Mucosa of stomach (tissue), 1 donor: ENCODE measurements at regions not wholly inside any gene's neighbourhood (a gene's known extent, or its start where the extent isn't known, plus 50 kb on each side); places are given as distances from the start of the nearest gene placed in this dataset.

Experiments
- H3K27me3 ChIP-seq: one replicate; pipeline ENCODE4 v1.7.0; 2013; ENCODE audit warnings: mild to moderate bottlenecking, low read length; ENCODE audit not compliant: control insufficient read depth, insufficient read depth
- H3K36me3 ChIP-seq: one replicate; pipeline ENCODE4 v1.7.0; 2013; ENCODE audit warnings: low read length; ENCODE audit not compliant: control insufficient read depth, insufficient read depth
- H3K4me1 ChIP-seq: one replicate; pipeline ENCODE4 v1.7.0; 2013; ENCODE audit warnings: mild to moderate bottlenecking, low read length; ENCODE audit not compliant: control insufficient read depth, insufficient read depth
- H3K4me3 ChIP-seq: one replicate; pipeline ENCODE4 v1.7.0; 2013; ENCODE audit warnings: low read length
- H3K9ac ChIP-seq: one replicate; pipeline ENCODE4 v1.7.0; 2013; ENCODE audit warnings: mild to moderate bottlenecking, low read length, moderate library complexity
- H3K9me3 ChIP-seq: one replicate; pipeline ENCODE4 v1.7.0; 2013; ENCODE audit warnings: mild to moderate bottlenecking, low read length, moderate library complexity; ENCODE audit not compliant: control insufficient read depth
- donor health status: Pancreatic carcinoma.

DNA sequence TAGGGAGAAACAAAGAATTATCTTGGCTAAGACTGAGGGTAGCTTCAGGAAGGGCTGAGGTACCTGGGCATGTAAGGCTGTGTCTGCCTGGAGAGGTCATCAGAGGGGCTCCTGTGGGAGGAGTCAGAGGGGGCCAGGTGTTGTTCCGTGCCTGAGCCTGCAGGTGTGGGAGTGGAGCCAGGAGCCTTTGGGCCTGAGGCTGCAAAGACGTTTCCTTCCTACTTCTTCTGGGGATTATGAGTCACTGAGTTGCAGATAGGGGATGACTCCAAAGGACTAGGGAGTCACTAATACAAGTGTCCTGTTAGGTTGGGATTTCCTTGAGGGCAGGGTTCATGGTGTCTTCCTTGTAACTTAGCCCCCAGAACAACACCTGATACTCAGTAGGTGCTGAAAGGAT, 391.1 kb downstream of the ARHGEF28 start:
- Histone ChIP-seq H3K4me1 (no peaks in the 10 kb centered on the region), H3K9me3 (no peaks in the 10 kb centered on the region), H3K27me3 (no peaks in the 10 kb centered on the region), H3K36me3 (no peaks in the 10 kb centered on the region), H3K4me3 (no peak overlapping the region), H3K9ac (no peak overlapping the region)

DNA sequence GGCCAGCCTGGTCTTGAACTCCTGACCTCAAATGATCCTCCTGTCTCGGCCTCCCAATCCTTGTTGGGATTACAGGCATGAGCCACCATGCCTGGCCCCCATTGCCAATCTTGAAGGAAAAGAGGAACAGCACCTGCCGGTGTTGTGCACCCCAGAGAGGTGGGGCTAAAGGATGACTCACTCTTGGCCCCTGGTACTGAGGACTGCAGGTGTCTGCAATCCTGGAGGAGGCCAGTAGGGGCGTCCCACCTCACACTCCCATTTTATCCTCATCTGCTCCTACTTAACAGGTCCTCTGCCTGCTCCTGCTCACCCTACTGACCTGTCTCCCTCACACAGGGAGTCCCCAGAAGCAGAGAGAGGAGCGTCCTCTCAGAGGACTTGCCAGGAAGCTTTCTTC, 390.4 kb downstream of the ARHGEF28 start:
- Histone ChIP-seq H3K4me3 (no peak overlapping the region), H3K4me1 (no peaks in the 10 kb centered on the region), H3K9ac (no peak overlapping the region), H3K9me3 (no peaks in the 10 kb centered on the region), H3K27me3 (no peaks in the 10 kb centered on the region), H3K36me3 (no peaks in the 10 kb centered on the region)

DNA sequence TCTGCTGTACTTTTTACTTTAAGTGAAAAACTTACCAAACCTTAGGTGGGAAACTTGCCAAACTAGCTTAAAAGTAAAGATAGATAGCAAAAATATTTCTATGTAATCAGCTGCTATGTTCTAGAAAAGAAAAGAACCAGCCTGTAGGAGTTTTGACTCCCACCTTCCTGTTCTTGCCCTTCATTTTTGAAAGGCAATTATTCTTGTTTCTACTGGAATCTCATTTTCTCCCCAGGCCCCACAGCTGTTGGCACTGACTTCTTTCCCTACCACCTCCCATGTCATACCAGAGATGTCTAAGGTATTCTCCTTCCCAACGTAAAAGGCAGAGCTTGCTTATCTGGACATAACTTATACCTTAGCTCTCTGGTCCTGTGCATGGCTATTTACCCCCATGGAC, 389.7 kb downstream of the ARHGEF28 start:
- H3K9ac ChIP-seq = no peak overlapping the region
- no peaks in the 10 kb centered on the region for H3K9me3 ChIP-seq
- no peaks in the 10 kb centered on the region for H3K4me1 ChIP-seq
- no peaks in the 10 kb centered on the region for H3K27me3 ChIP-seq
- H3K36me3 ChIP-seq = no peaks in the 10 kb centered on the region
- no peak overlapping the region for H3K4me3 ChIP-seq

GRCh38 chr5:74013222-74013621, 387.2 kb downstream of the ARHGEF28 start:
- no peak overlapping the region for H3K4me3 ChIP-seq
- no peaks in the 10 kb centered on the region for H3K36me3 ChIP-seq
- no peak overlapping the region for H3K9ac ChIP-seq
- no peaks in the 10 kb centered on the region for H3K4me1 ChIP-seq
- no peaks in the 10 kb centered on the region for H3K9me3 ChIP-seq
- no peaks in the 10 kb centered on the region for H3K27me3 ChIP-seq

- no peak overlapping the region for H3K4me3 ChIP-seq
- no peaks in the 10 kb centered on the region for H3K36me3 ChIP-seq
- no peak overlapping the region for H3K9ac ChIP-seq
- H3K4me1 ChIP-seq = no peaks in the 10 kb centered on the region
- H3K27me3 ChIP-seq = no peaks in the 10 kb centered on the region
- no peaks in the 10 kb centered on the region for H3K9me3 ChIP-seq
These were observed 383.5 kb downstream of the ARHGEF28 start for GRCh38 chr5:74009502-74009901.

DNA sequence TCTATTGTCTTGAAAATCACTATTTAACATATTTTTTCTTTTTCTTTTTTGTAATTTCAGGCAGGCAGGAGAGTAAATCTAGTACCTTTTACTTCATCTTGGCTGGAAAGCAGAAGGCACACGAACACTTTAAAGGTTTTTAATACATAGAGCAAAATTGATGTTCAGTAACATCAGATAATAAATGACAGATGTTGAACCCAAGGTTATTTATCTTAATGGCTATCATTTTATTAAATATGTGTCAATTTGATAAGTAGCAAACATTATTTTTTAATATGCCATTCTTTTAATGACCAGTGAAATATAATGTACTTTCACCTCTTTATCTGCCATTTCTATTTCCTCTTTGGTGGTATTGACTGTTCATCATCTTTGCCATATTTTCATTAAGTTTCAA, 381.2 kb downstream of the ARHGEF28 start:
- Histone ChIP-seq H3K36me3 (no peaks in the 10 kb centered on the region), H3K9me3 (no peaks in the 10 kb centered on the region), H3K9ac (no peak overlapping the region), H3K4me3 (no peak overlapping the region), H3K27me3 (no peaks in the 10 kb centered on the region), H3K4me1 (no peaks in the 10 kb centered on the region)

DNA sequence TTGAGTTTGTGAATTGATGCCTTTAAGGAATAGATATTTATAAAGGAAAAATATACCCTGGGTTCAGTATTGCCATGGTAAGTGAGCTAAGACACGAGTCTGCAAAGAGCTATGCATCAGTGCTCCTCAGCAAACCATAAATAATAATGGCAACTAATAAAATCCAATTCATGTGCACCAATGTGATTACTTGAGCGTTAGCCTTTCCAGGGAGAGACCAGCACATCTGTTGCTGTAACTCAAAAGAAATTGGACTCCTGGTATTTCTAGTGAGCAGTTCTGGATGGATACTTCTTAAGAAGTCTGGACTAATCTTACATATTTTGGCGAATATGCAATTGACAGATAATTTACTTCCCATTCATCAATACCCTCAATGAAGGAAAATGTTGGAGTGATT, 373.3 kb downstream of the ARHGEF28 start:
- Histone ChIP-seq H3K4me3 (no peak overlapping the region), H3K9me3 (no peaks in the 10 kb centered on the region), H3K36me3 (no peaks in the 10 kb centered on the region), H3K9ac (no peak overlapping the region), H3K27me3 (peaks cover 5% of the 10 kb centered on the region), H3K4me1 (no peaks in the 10 kb centered on the region)

- peaks cover 5% of the 10 kb centered on the region for H3K27me3 ChIP-seq
- no peaks in the 10 kb centered on the region for H3K4me1 ChIP-seq
- no peaks in the 10 kb centered on the region for H3K36me3 ChIP-seq
- H3K9me3 ChIP-seq = no peaks in the 10 kb centered on the region
- H3K9ac ChIP-seq = no peak overlapping the region
- H3K4me3 ChIP-seq = no peak overlapping the region
These were observed 372.5 kb downstream of the ARHGEF28 start for GRCh38 chr5:73998489-73998888.

DNA sequence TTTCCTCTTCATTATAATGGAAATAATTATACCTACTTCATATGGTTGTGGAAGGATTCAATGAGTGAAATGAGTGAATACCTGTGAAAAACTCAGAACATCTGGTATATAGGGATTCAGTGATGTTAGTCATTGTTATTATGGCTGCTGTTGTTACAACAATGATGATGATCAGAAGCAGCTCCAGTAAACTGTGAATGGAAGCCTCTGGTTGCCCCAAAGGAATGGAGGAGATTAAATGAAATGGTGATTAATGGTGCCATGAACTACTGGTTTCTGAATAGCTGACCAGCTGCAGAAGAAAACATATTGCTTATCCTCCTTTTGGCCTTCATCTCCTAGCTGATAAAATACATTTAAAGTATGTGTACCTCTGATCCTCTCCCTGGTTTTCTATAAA, 372.0 kb downstream of the ARHGEF28 start:
- no peaks in the 10 kb centered on the region for H3K36me3 ChIP-seq
- H3K4me1 ChIP-seq = no peaks in the 10 kb centered on the region
- H3K9ac ChIP-seq = no peak overlapping the region
- H3K4me3 ChIP-seq = no peak overlapping the region
- H3K27me3 ChIP-seq = peaks cover 5% of the 10 kb centered on the region
- no peaks in the 10 kb centered on the region for H3K9me3 ChIP-seq

DNA sequence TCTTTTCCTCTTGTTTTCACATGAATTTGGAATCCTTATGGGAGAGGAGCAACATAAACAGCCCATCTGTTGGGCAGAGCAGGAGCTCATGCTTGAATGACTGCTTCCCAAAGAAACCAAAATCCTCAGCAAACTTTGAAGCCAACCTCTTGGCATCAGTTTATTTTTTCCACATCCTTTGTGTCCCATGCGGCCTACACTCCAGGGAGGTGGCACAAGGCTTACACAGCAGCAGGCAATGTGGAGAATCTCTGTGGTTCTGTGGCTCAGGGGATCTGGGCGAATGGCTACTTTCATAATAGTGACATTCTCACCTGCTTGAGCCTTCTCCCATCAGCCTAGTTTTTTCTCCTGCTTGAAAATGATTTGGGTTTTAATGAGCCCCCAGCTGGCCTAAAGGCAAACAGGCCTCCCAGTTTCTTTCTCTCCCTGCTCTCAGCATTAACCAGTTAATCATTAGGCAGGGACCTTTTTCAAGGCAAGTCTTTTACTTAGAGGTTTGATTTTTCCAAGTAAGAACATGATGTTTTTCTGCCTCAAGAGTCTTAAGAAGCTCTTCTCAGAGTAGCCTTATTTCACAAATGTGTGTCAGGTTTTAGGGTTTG, 370.3 kb downstream of the ARHGEF28 start:
- H3K27me3 ChIP-seq = peaks cover 5% of the 10 kb centered on the region
- no peak overlapping the region for H3K9ac ChIP-seq
- H3K9me3 ChIP-seq = no peaks in the 10 kb centered on the region
- no peaks in the 10 kb centered on the region for H3K4me1 ChIP-seq
- H3K4me3 ChIP-seq = no peak overlapping the region
- no peaks in the 10 kb centered on the region for H3K36me3 ChIP-seq

DNA sequence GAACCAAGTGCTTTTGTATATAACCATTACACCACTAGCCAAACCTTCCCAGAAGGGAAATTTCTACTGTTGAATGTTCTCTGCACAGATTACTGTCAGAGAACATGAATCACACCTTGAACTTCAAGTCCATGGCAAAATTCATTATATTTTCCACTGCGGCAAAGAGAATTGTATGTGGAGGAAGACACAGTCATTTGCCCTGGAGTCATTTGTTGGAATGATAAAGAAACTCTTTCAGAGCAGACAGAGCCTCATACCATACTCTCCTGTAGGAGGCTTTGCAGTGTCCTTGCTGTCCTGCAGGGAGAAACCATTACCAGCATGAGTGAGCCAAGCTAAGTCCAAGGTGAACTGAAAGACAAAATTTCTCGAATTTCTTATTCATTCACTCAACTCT, 369.0 kb downstream of the ARHGEF28 start:
- H3K36me3 ChIP-seq = no peaks in the 10 kb centered on the region
- H3K4me1 ChIP-seq = no peaks in the 10 kb centered on the region
- H3K27me3 ChIP-seq = no peaks in the 10 kb centered on the region
- H3K9me3 ChIP-seq = no peaks in the 10 kb centered on the region
- no peak overlapping the region for H3K4me3 ChIP-seq
- H3K9ac ChIP-seq = no peak overlapping the region
